ENCODE measurements at regions not wholly inside any gene's neighbourhood (a gene's known extent, or its start where the extent isn't known, plus 50 kb on each side); places are given as distances from the start of the nearest gene placed in this dataset.

GRCh38 chr22:41040483-41040882, 51.9 kb upstream of the EP300 start:
- TF ChIP-seq CTCF (conservative IDR thresholded peaks at IDR 0.05; ENCODE audit: low read length) (no peak), EZH2phosphoT487 (IDR thresholded peaks at IDR 0.05; ENCODE audit: borderline replicate concordance) (no peak)

Data from Loucy (cell line).